Neuronal stem cell (in vitro differentiated cells): ENCODE measurements at regions not wholly inside any gene's neighbourhood (a gene's known extent, or its start where the extent isn't known, plus 50 kb on each side); places are given as distances from the start of the nearest gene placed in this dataset.

Source experiments
- DNase-seq: peaks from one replicate; pipeline ENCODE4 v3.0.0-alpha.2; 2013; ENCODE audit warnings: low spot score
- H2AFZ ChIP-seq: one replicate; pipeline ENCODE4 v1.6.1; 2013; ENCODE audit warnings: mild to moderate bottlenecking, low read length, inconsistent platforms
- H2AK5ac ChIP-seq: 2 replicates; pipeline ENCODE4 v1.6.1; 2013; ENCODE audit warnings: low read depth, mild to moderate bottlenecking, inconsistent platforms, low read length, moderate library complexity, mixed read lengths
- H2BK120ac ChIP-seq: 2 replicates; pipeline ENCODE4 v1.6.1; 2013; ENCODE audit warnings: low read depth, mild to moderate bottlenecking, inconsistent platforms, low read length, moderate library complexity, mixed read lengths
- H2BK12ac ChIP-seq: one replicate; pipeline ENCODE4 v1.6.1; 2013; ENCODE audit warnings: low read length, inconsistent platforms
- H2BK15ac ChIP-seq: 2 replicates; pipeline ENCODE4 v1.6.1; 2013; ENCODE audit warnings: mild to moderate bottlenecking, low read length, inconsistent platforms, mixed read lengths
- H2BK5ac ChIP-seq: one replicate; pipeline ENCODE4 v1.6.1; 2013; ENCODE audit warnings: inconsistent platforms, mild to moderate bottlenecking, low read length, moderate library complexity
- H3K14ac ChIP-seq: one replicate; pipeline ENCODE4 v1.6.1; 2013; ENCODE audit warnings: low read length, inconsistent platforms
- H3K18ac ChIP-seq: 2 replicates; pipeline ENCODE4 v1.6.1; 2013; ENCODE audit warnings: low read length, inconsistent platforms
- H3K23ac ChIP-seq: 2 replicates; pipeline ENCODE4 v1.6.1; 2013; ENCODE audit warnings: low read depth, mild to moderate bottlenecking, mixed read lengths, low read length, inconsistent platforms; ENCODE audit not compliant: poor library complexity
- H3K27ac ChIP-seq: replicated peaks from 3 replicates; pipeline ENCODE4 v1.5.1; 2013; ENCODE audit warnings: low read length, inconsistent platforms
- H3K27me3 ChIP-seq, 3 experiments: 2 replicates each; pipeline ENCODE4 v1.6.1; 2013; ENCODE audit warnings: low read length in 3 of 3, mild to moderate bottlenecking in 2 of 3, inconsistent platforms in 1 of 3, low read depth in 1 of 3, mixed read lengths in 1 of 3, moderate library complexity in 1 of 3; ENCODE audit not compliant: control insufficient read depth in 3 of 3, insufficient read depth in 3 of 3
- H3K36me3 ChIP-seq, 2 donors: replicated peaks in 1 of 2; 2 replicates each; pipeline ENCODE4 v1.6.1; 2013; ENCODE audit warnings: low read length in 2 of 2; ENCODE audit not compliant: control insufficient read depth in 2 of 2, insufficient read depth in 2 of 2
- H3K4ac ChIP-seq: 2 replicates; pipeline ENCODE4 v1.6.1; 2013; ENCODE audit warnings: inconsistent platforms, mild to moderate bottlenecking, low read length, moderate library complexity
- H3K4me1 ChIP-seq, 2 donors: 1 replicate in 1 of 2; 2 replicates in 1 of 2; pipeline ENCODE4 v1.6.1; 2013; ENCODE audit warnings: low read length in 2 of 2, low read depth in 1 of 2; ENCODE audit not compliant: control insufficient read depth in 2 of 2, insufficient read depth in 1 of 2
- H3K4me2 ChIP-seq: one replicate; pipeline ENCODE4 v1.6.1; 2013; ENCODE audit warnings: mild to moderate bottlenecking, low read length, inconsistent platforms; ENCODE audit not compliant: insufficient read depth, poor library complexity, severe bottlenecking
- H3K4me3 ChIP-seq, 2 donors: 2 replicates each; pipeline ENCODE4 v1.5.1; 2013; ENCODE audit warnings: low read length in 2 of 2, mild to moderate bottlenecking in 2 of 2, inconsistent platforms in 1 of 2, moderate library complexity in 1 of 2
- H3K79me1 ChIP-seq: one replicate; pipeline ENCODE4 v1.6.1; 2013; ENCODE audit warnings: low read depth, mild to moderate bottlenecking, inconsistent platforms, low read length, moderate library complexity
- H3K9ac ChIP-seq: one replicate; pipeline ENCODE4 v1.6.1; 2013; ENCODE audit warnings: mild to moderate bottlenecking, low read depth, low read length, inconsistent platforms; ENCODE audit not compliant: poor library complexity
- H3K9me3 ChIP-seq, 2 donors: replicated peaks in 1 of 2; 2 replicates each; pipeline versions ENCODE3 to v1.6.1; 2013; ENCODE audit warnings: low read length in 2 of 2, mild to moderate bottlenecking in 2 of 2, inconsistent platforms in 1 of 2, low read depth in 1 of 2, mixed read lengths in 1 of 2, moderate library complexity in 1 of 2; ENCODE audit not compliant: control insufficient read depth in 2 of 2, insufficient read depth in 1 of 2
- H4K8ac ChIP-seq: one replicate; pipeline ENCODE4 v1.6.1; 2013; ENCODE audit warnings: low read depth, mild to moderate bottlenecking, inconsistent platforms, low read length, moderate library complexity
- H4K91ac ChIP-seq: one replicate; pipeline ENCODE4 v1.6.1; 2013; ENCODE audit warnings: low read length, low read depth, mild to moderate bottlenecking, inconsistent platforms; ENCODE audit not compliant: poor library complexity
- WGBS, 2 donors: extraction: QIAGEN DNeasy Blood & Tissue Kit; methylation state at CpG; one replicate each; pipeline ENCODE4 v1.1.7; 2013; ENCODE audit warnings: missing lambda C conversion rate in 2 of 2, mixed read lengths in 1 of 2; ENCODE audit not compliant: insufficient read length in 2 of 2, insufficient replicate concordance in 1 of 2; ENCODE audit errors: extremely low coverage in 2 of 2; 5-methylcytosine and 5-hydroxymethylcytosine counted together

DNA sequence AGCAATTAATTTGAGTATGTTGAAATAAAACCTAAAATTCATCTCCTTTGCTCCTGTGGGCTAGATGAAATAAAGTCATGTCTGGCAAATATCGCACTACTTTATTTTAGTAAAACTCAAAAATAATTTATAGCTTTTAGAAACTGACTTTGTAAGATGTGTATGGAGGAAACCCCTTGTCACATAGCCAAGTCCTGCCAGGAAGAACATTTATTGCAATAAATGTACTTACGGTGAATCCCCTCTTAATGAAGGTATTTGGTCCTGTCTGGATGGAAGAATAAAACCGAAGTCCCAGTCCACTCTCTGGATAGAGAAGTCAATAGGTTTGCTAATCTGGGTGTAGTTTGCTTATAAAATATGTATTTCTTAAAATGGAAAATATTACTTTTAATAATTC lies 1226.8 kb upstream of the MAP3K7 start:
- Histone ChIP-seq H4K91ac (no peak overlapping the region), H3K18ac (no peak overlapping the region), H2BK120ac (no peak overlapping the region), H4K8ac (no peak overlapping the region), H3K27me3 (no peaks in the 10 kb centered on the region), H3K4ac (no peak overlapping the region), H3K4me2 (no peak overlapping the region), H3K23ac (no peak overlapping the region), H2BK12ac (no peak overlapping the region), H3K4me1 (no peaks in the 10 kb centered on the region), H2AFZ (no peak overlapping the region), H3K79me1 (no peaks in the 10 kb centered on the region), H2AK5ac (no peak overlapping the region), H3K9ac (no peak overlapping the region), H3K14ac (no peak overlapping the region), H2BK5ac (no peak overlapping the region), H3K36me3 (no peaks in the 10 kb centered on the region), H3K9me3 (no peaks in the 10 kb centered on the region), H3K4me3 (no peak overlapping the region), H3K27ac (no peak overlapping the region), H2BK15ac (no peak overlapping the region)
- WGBS, 2 donors = no CpG with 5 or more reads among the region's 3 CpGs
- no peak for DNase-seq

DNA sequence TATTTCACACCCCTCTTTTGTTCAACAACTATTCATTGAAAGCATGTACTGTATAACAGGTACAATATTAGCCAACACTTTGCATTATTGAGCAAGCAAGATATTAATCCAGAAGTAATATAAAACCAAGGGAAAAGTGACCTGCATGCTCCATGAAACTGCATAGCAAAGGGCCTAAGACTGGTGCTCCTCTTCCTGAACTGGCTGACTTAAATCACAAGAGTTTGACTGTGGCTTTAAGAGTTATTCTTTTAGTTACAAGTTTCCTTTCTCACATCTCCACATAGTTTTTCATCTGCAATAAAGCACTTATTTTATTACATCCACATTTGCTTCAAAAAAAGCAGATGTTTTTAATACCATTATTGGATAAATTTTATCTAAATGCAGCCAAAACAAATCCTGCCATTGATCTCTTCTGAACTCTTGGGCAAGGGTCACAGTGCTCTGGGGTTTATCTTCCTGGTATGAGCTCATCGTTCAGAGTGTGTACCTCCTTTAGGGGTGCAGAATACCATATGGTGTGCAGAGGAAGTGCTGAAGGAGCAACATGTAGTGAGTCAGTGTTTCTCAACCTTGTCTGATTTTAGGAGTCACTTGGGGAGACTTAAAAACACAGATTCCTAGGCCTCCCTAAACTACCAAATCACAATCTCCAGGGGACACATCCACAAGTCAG lies 1225.9 kb upstream of the MAP3K7 start:
- H2BK5ac ChIP-seq = no peak overlapping the region
- no peaks in the 10 kb centered on the region for H3K4me1 ChIP-seq

DNA sequence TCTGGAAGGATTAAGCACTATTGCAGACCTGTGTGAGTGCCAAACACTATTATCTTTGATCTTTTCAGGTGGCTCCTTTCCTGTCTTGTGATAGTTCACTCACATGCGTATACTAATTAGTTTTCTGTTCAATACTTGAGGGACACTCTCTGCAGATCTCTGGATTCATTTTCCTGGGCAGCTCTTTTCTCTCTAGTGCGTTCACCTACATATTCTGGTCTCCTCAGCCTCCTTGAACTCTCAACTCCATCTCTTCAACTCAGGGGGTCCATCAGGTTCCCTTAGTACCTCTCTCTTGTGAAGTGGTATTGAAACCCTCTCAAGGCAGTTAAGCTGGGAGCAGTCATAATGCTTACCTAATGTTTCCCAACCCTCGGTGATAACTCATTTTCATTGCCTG lies 1218.1 kb upstream of the MAP3K7 start:
- Histone ChIP-seq H3K4me2 (no peak overlapping the region), H3K36me3 (no peaks in the 10 kb centered on the region)

More for the DNA sequence above, 1225.9 kb upstream of the MAP3K7 start:
- WGBS, 2 donors = no CpG with 5 or more reads among the region's 1 CpG
- Histone ChIP-seq H2BK12ac (no peak overlapping the region), H3K4ac (no peak overlapping the region), H3K27me3 (no peaks in the 10 kb centered on the region), H3K9ac (no peak overlapping the region), H2AFZ (no peak overlapping the region), H2AK5ac (no peak overlapping the region), H3K27ac (no peak overlapping the region), H3K18ac (no peak overlapping the region), H3K4me2 (no peak overlapping the region), H3K9me3 (no peaks in the 10 kb centered on the region), H3K4me3 (no peak overlapping the region), H4K8ac (no peak overlapping the region), H3K23ac (no peak overlapping the region), H3K79me1 (no peaks in the 10 kb centered on the region), H3K36me3 (no peaks in the 10 kb centered on the region), H2BK120ac (no peak overlapping the region), H4K91ac (no peak overlapping the region), H2BK15ac (no peak overlapping the region), H3K14ac (no peak overlapping the region)
- no peak for DNase-seq

DNA sequence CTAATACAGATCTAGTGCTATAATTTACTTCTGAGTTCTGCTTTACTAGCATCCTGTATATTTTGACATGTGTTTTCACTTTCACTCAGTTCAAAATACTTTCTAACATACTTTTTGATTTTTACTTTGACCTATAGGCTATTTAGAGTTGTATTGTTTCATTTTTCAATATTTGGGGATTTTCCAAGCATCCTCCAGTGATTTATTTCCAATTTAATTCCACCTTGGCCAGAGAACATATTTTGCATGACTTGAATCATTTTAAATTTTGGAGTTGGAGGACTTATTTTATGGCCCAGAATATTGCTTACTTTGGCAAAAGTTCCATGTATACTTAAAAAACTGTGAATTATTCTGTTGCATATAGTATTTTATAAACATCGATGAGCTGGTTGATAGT lies 1215.6 kb upstream of the MAP3K7 start:
- WGBS, 2 donors = no CpG with 5 or more reads among the region's 1 CpG

More for the DNA sequence above, 1218.1 kb upstream of the MAP3K7 start:
- H2AK5ac ChIP-seq = no peak overlapping the region
- no peaks in the 10 kb centered on the region for H3K79me1 ChIP-seq
- H3K14ac ChIP-seq = no peak overlapping the region
- DNase-seq = no peak
- H3K18ac ChIP-seq = no peak overlapping the region
- no peaks in the 10 kb centered on the region for H3K27me3 ChIP-seq
- no peaks in the 10 kb centered on the region for H3K9me3 ChIP-seq
- H3K4me3 ChIP-seq = no peak overlapping the region
- H3K23ac ChIP-seq = no peak overlapping the region
- no CpG with 5 or more reads among the region's 3 CpGs for WGBS, 2 donors
- no peak overlapping the region for H2BK15ac ChIP-seq
- no peak overlapping the region for H2BK12ac ChIP-seq
- no peak overlapping the region for H4K91ac ChIP-seq
- H3K9ac ChIP-seq = no peak overlapping the region
- H3K27ac ChIP-seq = no peak overlapping the region
- no peak overlapping the region for H2AFZ ChIP-seq
- H3K4me1 ChIP-seq = no peaks in the 10 kb centered on the region
- H3K4ac ChIP-seq = no peak overlapping the region
- no peak overlapping the region for H2BK5ac ChIP-seq
- no peak overlapping the region for H2BK120ac ChIP-seq
- H4K8ac ChIP-seq = no peak overlapping the region

More for the DNA sequence above, 1215.6 kb upstream of the MAP3K7 start:
- Histone ChIP-seq H2BK120ac (no peak overlapping the region), H2BK15ac (no peak overlapping the region), H3K4me2 (no peak overlapping the region), H3K9me3 (no peaks in the 10 kb centered on the region), H3K4ac (no peak overlapping the region), H3K27ac (no peak overlapping the region), H3K9ac (no peak overlapping the region), H2BK5ac (no peak overlapping the region), H3K79me1 (no peaks in the 10 kb centered on the region), H4K8ac (no peak overlapping the region), H4K91ac (no peak overlapping the region), H3K36me3 (no peaks in the 10 kb centered on the region), H3K18ac (no peak overlapping the region), H3K23ac (no peak overlapping the region), H2BK12ac (no peak overlapping the region), H3K4me1 (no peaks in the 10 kb centered on the region), H3K4me3 (no peak overlapping the region), H2AK5ac (no peak overlapping the region), H3K27me3 (no peaks in the 10 kb centered on the region), H2AFZ (no peak overlapping the region), H3K14ac (no peak overlapping the region)
- DNase-seq = no peak
